ENCODE measurements at regions not wholly inside any gene's neighbourhood (a gene's known extent, or its start where the extent isn't known, plus 50 kb on each side); places are given as distances from the start of the nearest gene placed in this dataset.
"Not testable (repeated sequence)": the region's sequence is repeated elsewhere in the genome, so short reads cannot be mapped to it uniquely, and the experiment has no call there.

DNA sequence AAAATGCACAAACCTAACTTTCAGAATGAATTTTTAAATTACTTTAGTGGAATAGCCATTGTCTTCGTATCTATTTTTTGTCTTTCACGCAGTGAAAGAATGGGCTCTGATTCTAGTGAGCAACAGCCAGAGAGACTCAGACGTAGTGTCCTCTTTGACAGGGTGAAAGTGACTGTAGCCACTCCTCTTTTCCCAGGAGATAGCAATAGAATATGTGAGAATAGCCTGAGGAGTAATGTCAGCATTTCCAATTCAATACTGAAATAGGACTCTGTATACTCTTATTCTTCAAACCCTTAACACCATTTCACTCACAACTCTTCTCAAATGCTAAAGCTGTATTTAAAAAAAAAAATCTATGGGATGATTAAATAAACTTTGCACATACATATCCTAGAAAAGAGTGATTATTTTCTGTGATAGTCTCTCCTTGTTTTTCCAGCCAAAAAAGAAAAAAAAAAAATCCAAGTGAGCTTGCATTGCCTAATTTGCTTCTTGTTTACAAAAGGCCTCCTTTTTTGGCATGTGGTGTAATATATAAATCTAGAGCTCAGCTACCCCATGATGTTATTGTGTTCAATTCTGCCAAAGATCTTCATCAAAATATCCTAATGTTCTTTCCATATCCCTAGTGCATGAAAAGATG lies 626.1 kb upstream of the SLITRK6 start:
- no peak for DNase-seq (ENCODE audit: low spot score)

GRCh38 chr13:86426437-86426836 lies 627.2 kb upstream of the SLITRK6 start:
- DNase-seq (ENCODE audit: low spot score) = no peak

- no peak for DNase-seq (ENCODE audit: low spot score)
These were observed 630.5 kb upstream of the SLITRK6 start for GRCh38 chr13:86429756-86430155.

- DNase-seq (ENCODE audit: low spot score) = no peak
These were observed 638.8 kb upstream of the SLITRK6 start for GRCh38 chr13:86438034-86438433.

DNA sequence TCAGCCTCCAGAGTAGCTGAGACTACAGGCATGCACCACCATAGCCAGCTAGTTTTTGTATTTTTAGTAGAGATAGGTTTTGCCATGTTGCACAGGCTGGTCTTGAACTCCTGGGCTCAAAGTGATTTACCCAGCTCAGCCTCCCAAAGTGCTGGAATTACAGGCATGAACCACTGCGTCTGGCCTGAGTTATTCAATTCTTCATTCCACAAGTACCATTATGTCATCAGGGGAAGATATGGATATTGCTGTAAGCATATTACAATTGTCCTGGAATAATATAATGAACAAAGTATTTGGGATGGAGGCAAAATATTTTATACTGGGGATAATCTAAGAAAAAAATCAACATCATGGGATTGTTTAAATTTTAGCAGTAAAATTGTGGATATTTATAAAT lies 646.0 kb upstream of the SLITRK6 start:
- DNase-seq (ENCODE audit: low spot score) = no peak

DNA sequence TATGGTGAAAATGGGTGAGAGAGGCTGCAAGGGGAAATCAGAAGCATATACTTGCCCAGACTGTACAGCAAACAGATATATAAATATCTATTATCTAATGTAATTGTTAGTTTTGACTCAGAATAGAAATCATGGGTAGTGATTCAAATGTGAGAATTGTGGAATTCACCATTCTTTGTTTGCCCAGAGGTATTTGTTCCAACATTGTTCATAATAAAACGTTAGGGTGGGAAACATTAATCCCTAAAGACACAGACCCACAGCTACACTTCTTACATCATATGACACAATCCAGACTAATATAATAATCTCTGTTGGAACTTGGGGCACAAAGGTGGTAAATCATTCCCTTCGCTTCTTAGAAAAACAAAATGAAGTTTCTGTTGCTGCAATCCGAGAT lies 646.5 kb upstream of the SLITRK6 start:
- DNase-seq (ENCODE audit: low spot score) = no peak

DNA sequence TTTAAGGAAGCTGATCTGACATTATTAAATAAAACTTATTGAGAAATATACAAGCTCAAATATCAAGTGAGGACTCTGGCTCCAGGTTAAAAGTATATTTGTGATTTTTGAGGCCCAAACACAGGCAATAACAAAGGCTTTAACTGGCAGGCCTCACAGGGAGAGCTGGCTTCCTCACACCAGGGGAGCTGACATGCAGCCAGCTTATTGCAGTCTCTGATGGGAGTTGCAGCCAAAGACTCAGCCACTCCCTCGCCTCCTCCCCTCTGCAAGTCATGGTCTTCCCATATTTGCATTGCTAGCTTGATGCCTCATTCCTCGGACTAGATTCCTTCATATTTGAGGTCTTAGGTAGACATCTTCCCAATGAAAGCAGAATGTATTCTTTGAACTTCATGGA lies 647.1 kb upstream of the SLITRK6 start:
- peak; percentile 49 for DNase-seq (ENCODE audit: low spot score)

DNA sequence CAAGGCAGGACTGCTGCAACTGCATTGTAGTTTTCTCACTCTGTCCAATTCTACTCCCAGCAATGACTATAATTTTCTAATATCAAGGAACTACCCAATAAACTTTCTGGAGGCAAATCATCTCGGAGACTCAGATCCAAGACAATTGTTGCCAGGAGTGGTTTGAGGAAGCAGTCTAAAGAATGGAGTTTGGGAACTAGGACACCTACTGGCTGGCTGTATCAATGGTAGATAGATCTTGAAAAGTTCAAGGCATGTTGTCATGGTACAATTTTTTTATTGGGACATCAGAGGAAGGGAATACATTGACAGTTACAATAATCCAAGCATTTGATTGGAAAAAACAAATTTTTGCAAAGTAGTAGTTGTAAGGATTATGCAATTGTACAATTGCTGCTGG lies 648.3 kb upstream of the SLITRK6 start:
- no peak for DNase-seq (ENCODE audit: low spot score)

DNA sequence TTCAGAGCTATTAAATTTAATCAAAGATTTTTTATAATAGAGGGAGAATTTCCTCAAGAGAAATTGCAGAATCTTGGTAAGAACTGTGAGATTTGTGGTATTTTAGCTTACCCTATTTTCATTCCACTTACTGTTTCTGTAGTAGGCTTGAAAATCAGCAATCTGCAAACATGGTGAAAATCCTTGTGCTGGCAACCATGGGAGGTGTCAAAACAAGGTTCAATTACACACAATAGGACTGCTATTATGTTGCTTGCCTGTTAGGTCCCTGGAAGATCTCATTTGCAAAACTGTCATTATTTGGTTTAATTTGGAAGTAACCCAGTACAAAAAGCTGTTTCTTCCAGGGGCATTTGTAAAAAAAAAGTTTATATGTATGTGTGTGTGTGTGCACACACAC lies 662.8 kb upstream of the SLITRK6 start:
- DNase-seq (ENCODE audit: low spot score) = no peak

DNA sequence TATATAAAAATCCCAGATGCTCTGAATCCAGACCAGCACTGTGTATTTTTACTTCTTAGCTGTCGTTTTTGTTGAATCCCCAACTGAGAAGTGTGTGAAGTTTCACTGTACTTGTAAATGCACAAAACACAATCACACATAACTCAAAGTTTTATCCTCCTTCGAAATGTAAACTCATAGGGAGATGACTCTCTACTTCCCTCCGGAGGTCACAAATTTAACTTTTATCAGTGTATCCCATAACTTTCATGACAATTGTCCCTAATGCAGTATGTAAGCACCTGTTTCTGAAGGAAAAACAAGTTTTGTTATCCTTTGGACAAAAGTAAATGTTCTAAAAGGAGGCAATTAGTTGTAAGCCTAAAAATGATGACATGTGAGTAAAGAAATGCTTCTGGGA lies 665.0 kb upstream of the SLITRK6 start:
- no peak for DNase-seq (ENCODE audit: low spot score)

- no peak for DNase-seq (ENCODE audit: low spot score)
These were observed 675.8 kb upstream of the SLITRK6 start for GRCh38 chr13:86474971-86475370.

DNA sequence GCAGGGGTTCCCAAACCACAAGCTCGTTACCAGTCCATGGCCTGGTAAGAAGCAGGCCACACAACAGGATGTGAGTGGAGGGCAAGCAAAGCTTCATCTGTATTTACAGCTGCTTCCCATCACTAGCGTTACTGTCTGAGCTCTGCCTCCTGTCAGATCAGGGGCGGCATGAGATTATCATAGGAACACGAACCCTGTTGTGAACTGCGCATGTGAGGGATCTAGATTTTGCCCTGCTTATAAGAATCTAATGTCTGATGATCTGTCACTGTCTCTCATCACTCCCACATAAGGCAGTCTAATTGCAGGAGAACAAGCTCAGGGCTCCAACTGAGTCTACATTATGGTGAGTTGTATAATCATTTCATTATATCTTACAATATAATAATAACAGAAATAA lies 677.4 kb upstream of the SLITRK6 start:
- DNase-seq (ENCODE audit: low spot score) = no peak

GRCh38 chr13:86486582-86486981 lies 687.4 kb upstream of the SLITRK6 start:
- no peak for DNase-seq (ENCODE audit: low spot score)

DNA sequence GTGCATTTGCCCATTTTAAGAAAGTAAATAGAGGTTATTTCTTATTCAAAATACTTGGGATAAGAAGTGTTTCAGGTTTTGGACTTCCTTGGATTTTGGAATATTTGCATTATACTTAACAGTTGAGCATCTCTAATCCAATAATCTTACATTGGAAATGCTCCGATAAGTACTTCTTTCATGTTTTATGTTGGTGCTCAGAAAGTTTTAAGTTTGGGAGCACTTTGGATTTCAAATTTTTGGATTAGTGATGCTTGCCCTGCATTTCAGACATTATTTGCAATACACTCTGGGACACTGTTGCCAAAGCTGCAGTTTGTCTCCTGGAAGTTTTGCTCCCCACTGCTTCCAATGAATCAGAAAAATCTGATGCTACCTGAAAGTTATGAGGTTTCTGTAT lies 691.9 kb upstream of the SLITRK6 start:
- no peak for DNase-seq (ENCODE audit: low spot score)

GRCh38 chr13:86501931-86502330 lies 702.7 kb upstream of the SLITRK6 start:
- DNase-seq (ENCODE audit: low spot score) = not testable (repeated sequence)

DNA sequence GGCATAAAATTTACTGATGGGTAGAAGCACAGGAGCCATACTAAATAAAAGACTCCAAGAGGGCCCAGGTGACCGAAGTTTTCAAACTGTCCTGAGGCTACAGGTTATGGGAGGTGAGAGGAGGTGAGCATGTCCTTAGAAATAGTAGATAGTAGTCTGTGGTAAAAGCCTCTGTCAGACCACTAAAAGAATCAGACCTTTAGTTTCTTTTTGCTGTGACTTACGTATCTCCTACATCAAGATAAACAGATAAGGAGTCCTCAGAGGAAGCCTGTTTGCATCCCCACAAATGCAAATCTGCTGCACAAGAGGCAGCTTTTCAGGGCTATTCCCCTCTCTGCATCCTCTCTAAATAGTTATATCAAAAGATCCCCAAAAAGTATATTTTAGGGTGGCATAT lies 711.6 kb upstream of the SLITRK6 start:
- DNase-seq (ENCODE audit: low spot score) = no peak

GRCh38 chr13:86541461-86541860 lies 742.2 kb upstream of the SLITRK6 start:
- DNase-seq (ENCODE audit: low spot score) = no peak

- DNase-seq (ENCODE audit: low spot score) = no peak
These were observed 754.8 kb upstream of the SLITRK6 start for GRCh38 chr13:86554066-86554465.

DNA sequence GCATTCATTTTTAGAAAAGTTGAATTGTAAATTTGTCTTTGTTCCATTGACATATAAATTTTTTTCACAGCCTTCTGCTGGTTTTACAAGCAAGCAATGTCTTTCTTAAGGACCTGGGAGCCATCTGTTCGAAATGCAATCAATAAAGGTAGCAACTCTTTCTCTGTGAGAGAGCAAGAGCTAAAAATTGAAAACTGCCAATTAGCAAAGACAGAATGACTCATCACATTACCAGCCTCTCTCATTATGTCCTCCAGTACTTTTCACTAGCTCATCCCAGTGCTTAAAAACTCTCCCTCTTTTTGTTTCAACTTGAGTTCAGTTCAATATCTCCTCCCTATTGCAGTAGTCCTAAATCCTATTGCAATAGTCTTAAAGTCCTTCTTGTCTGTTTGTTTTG lies 760.7 kb upstream of the SLITRK6 start:
- no peak for DNase-seq (ENCODE audit: low spot score)

DNA sequence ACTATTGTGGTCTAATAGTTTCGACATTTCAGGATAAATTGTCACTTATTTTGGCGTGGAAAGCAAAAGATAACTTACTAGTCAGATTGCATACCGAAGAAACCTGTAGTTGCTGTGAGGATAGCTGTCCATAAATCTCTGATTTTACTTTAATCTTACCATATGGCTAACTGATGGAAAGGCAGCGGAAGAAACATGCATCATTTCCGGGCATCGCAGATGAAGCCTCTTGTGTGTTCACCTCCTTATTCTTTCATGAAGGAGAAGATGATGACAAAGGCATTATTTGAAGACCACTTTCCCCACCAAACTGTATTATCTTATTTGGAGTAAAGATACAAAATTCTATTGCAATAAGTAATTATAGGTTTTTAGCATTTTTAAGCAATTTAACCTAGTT lies 763.6 kb upstream of the SLITRK6 start:
- no peak for DNase-seq (ENCODE audit: low spot score)

GRCh38 chr13:86563308-86563707 lies 764.1 kb upstream of the SLITRK6 start:
- DNase-seq (ENCODE audit: low spot score) = no peak

DNA sequence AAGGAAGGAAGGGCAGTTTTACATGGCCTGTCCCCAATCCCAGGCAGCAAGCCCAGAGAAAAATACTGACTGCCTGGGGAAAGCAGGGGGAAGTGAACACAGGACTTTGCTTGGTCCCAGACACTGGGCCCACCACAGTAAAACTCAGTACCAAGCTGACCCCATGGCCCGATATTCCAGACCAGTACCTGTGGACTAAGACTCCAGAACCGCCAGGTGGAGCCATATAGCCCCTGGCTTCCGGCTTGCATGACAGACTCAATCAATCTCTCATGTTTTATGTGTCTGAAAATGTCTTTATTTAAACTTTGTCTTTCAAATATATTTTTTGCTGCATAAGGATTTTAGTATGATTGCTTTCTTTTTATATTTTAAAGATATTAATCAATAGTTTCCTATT lies 767.9 kb upstream of the SLITRK6 start:
- no peak for DNase-seq (ENCODE audit: low spot score)

DNA sequence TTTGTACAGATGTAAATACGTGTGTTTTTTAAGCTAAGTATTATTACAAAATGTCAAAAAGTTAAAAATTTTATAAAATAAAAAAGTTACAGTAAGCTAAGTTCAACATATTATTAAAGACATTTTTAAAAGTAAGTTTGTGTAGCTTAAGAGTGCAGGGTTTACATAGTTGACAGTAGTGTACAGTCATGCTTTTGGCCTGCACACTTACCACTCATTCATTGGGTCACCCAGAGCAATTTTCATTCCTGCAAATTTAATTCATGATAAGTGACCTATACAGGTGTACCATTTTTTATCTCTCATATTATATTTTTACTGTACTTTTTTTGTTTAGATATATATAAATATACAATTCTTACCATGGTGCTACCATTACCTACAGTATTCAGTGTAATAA lies 769.9 kb upstream of the SLITRK6 start:
- no peak for DNase-seq (ENCODE audit: low spot score)

DNA sequence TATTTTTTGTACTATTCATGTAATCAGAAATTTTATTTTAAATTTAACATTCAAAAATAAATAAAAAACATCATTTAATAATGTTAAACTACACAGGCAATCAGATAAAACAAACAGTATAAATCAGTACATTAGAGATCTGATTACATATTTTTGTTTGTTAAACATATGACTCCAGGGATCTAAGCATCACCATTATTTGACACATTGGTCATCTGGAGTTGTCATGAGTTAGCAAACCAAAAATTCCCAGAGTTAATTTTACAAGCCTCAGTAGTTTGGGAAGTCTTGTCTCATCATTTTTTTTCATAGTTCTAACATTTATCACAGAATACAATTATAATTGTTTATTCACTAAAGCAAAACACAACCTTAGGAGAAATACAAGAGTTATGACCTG lies 770.8 kb upstream of the SLITRK6 start:
- no peak for DNase-seq (ENCODE audit: low spot score)

DNA sequence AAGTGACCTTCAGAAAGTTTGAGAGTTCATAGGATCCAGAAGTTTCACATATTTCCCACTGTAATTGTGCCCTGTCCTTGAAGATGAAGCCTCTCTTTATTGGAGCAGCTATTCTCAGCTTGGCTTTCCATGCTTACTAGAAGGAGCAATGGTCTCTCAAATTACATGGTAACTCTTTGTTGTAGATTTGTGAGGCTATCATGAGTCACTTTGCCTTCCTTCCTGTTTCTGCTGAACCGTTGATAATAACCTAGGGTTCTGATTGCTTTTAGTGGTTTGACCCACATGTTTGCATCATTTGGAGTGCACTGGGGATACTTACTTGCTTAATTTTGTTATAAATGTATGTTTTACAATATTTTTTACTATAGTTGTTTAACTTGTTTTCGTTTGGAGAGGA lies 772.9 kb upstream of the SLITRK6 start:
- no peak for DNase-seq (ENCODE audit: low spot score)
